ENCODE measurements at regions not wholly inside any gene's neighbourhood (a gene's known extent, or its start where the extent isn't known, plus 50 kb on each side); places are given as distances from the start of the nearest gene placed in this dataset.

DNA sequence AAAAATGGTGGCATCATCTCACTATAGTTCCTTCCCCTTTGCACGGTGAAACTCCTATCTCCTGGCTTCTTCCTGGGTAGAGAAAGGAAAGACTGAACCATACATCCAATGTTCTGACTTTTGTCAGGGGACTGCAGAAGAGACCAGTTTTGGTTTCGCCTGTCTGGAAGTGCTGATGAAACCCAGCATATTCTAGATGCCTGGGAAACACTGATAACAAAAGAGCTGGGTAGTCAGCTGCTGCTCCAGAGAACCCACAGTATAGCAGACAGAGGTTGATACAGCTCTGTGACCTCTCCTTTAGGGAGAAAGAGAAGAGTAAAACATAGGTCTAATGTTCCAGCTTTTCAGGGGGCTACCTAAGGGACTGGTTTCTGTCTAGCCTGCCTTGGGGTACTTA is 695.3 kb downstream of the DIAPH3 start:
- WGBS, 4 donors: 77 to 90% (median 82%) methylated on average over 2 of the region's 2 CpGs
- H3K4me3 ChIP-seq: no peak overlapping the region
- DNase-seq (no peak), ATAC-seq (no peak)
- no peaks in the 10 kb centered on the region for H3K4me1 ChIP-seq
- intact Hi-C loops (cut with DNase I): loop anchor here in 1 of 10 donors (10.0 kb wide), 1 partner anchor 206 kb away; no protein-coding TSS in a partner anchor
- no peak overlapping the region for H3K27ac ChIP-seq
- peaks cover 0 to 10% (median 0%) of the 10 kb centered on the region in 12 donors for H3K9me3 ChIP-seq
- TF ChIP-seq, protein P1, sequence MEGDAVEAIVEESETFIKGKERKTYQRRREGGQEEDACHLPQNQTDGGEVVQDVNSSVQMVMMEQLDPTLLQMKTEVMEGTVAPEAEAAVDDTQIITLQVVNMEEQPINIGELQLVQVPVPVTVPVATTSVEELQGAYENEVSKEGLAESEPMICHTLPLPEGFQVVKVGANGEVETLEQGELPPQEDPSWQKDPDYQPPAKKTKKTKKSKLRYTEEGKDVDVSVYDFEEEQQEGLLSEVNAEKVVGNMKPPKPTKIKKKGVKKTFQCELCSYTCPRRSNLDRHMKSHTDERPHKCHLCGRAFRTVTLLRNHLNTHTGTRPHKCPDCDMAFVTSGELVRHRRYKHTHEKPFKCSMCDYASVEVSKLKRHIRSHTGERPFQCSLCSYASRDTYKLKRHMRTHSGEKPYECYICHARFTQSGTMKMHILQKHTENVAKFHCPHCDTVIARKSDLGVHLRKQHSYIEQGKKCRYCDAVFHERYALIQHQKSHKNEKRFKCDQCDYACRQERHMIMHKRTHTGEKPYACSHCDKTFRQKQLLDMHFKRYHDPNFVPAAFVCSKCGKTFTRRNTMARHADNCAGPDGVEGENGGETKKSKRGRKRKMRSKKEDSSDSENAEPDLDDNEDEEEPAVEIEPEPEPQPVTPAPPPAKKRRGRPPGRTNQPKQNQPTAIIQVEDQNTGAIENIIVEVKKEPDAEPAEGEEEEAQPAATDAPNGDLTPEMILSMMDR (IDR thresholded peaks at IDR 0.05): no peak
- no peak for TF ChIP-seq POLR2A (IDR thresholded peaks at IDR 0.05)
- no peaks in the 10 kb centered on the region for H3K27me3 ChIP-seq
- no peaks in the 10 kb centered on the region for H3K36me3 ChIP-seq

DNA sequence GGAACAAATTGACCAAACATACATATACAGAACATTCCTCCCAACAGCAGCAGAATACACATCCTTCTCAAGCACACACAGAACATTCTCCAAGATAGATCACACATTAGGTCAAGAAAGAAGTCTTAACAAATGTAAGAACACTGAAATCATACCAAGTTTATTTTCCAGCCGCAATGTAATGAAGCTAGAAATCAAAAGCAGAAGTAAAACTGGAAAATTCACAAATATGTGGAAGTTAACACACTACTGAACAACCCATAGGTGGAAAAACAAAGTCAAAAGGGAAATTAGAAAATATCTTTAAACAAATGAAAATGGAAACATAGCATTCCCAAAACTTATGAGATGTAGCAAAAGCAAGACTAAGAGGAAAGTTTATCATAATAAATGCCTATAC is 692.6 kb downstream of the DIAPH3 start:
- Histone ChIP-seq H3K36me3 (no peaks in the 10 kb centered on the region), H3K27ac (no peak overlapping the region), H3K27me3 (no peaks in the 10 kb centered on the region), H3K4me1 (peaks cover 0 to 6% (median 3%) of the 10 kb centered on the region in 12 donors), H3K4me3 (no peak overlapping the region), H3K9me3 (peaks cover 0 to 10% (median 0%) of the 10 kb centered on the region in 12 donors)
- ATAC-seq (no peak), DNase-seq (no peak)
- no peak for TF ChIP-seq POLR2A (IDR thresholded peaks at IDR 0.05)
- TF ChIP-seq, protein P1 (IDR thresholded peaks at IDR 0.05): no peak
- WGBS, 4 donors: 44 to 95% (median 48%) methylated on average over 1 of the region's 1 CpG
- intact Hi-C loops (cut with DNase I): loop anchor here in 3 of 10 donors (10.0 kb wide), 2 partner anchors 76 to 204 kb away; no protein-coding TSS in a partner anchor

DNA sequence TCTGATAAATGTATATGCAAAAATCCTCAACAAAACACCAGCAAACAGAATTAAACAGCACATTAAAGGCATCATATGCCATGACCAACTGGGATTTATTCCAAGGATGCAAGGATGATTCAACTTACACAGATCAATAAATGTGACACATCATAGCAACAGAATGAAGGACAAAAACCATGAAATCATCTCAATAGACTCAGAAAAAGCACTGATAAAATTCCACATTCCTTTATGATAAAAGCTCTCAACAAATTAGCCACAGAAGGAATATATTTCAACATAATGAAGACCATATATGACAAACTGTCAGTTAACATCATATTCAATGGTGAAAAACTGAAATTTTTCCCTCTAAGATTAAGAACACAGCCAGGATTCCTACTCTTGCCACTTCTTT is 691.6 kb downstream of the DIAPH3 start:
- intact Hi-C loops (cut with DNase I): loop anchor here in 3 of 10 donors (10.0 kb wide), 2 partner anchors 77 to 203 kb away; no protein-coding TSS in a partner anchor
- no peak overlapping the region for H3K27ac ChIP-seq
- no peaks in the 10 kb centered on the region for H3K36me3 ChIP-seq
- peaks cover 0 to 16% (median 12%) of the 10 kb centered on the region in 12 donors for H3K4me1 ChIP-seq
- peaks cover 0 to 10% (median 0%) of the 10 kb centered on the region in 12 donors for H3K9me3 ChIP-seq
- H3K4me3 ChIP-seq: no peak overlapping the region
- no peak for TF ChIP-seq POLR2A (IDR thresholded peaks at IDR 0.05)
- TF ChIP-seq, protein P1 (IDR thresholded peaks at IDR 0.05): no peak
- ATAC-seq (no peak), DNase-seq (no peak)
- no peaks in the 10 kb centered on the region for H3K27me3 ChIP-seq

DNA sequence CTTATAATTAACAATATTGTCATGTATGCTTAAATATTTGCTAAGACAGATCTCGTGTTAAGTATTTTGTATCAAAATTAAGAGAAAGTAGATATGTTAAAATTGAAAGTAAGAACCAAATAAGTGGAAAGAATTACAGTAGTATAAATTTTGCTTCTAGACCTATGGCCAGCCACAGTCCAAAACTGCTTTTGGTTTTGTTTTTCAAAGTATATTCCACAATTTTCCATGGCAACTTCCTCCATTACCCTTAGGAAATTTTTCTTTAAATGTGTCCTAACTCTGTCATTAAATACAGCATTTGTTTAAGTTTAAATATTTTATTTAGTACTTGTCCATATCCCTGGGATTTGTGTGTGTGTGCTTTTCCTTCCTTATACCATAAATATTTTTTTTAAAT is 689.0 kb downstream of the DIAPH3 start:
- 83 to 91% (median 86%) methylated on average over 1 of the region's 1 CpG for WGBS, 4 donors
- Histone ChIP-seq H3K27ac (no peak overlapping the region), H3K4me3 (no peak overlapping the region), H3K4me1 (peaks cover 0 to 34% (median 13%) of the 10 kb centered on the region in 12 donors), H3K9me3 (peaks cover 0 to 3% (median 0%) of the 10 kb centered on the region in 12 donors), H3K36me3 (no peaks in the 10 kb centered on the region), H3K27me3 (no peaks in the 10 kb centered on the region)
- TF ChIP-seq, protein P1 (IDR thresholded peaks at IDR 0.05): no peak
- TF ChIP-seq POLR2A (IDR thresholded peaks at IDR 0.05): no peak
- no peak for DNase-seq
- ATAC-seq: no peak
- intact Hi-C loops (cut with DNase I): loop anchor here in 3 of 10 donors (10.0 kb wide), 2 partner anchors 80 to 200 kb away; no protein-coding TSS in a partner anchor

Data from heart left ventricle (tissue), 16 donors.